ENCODE measurements at regions not wholly inside any gene's neighbourhood (a gene's known extent, or its start where the extent isn't known, plus 50 kb on each side); places are given as distances from the start of the nearest gene placed in this dataset.

DNA sequence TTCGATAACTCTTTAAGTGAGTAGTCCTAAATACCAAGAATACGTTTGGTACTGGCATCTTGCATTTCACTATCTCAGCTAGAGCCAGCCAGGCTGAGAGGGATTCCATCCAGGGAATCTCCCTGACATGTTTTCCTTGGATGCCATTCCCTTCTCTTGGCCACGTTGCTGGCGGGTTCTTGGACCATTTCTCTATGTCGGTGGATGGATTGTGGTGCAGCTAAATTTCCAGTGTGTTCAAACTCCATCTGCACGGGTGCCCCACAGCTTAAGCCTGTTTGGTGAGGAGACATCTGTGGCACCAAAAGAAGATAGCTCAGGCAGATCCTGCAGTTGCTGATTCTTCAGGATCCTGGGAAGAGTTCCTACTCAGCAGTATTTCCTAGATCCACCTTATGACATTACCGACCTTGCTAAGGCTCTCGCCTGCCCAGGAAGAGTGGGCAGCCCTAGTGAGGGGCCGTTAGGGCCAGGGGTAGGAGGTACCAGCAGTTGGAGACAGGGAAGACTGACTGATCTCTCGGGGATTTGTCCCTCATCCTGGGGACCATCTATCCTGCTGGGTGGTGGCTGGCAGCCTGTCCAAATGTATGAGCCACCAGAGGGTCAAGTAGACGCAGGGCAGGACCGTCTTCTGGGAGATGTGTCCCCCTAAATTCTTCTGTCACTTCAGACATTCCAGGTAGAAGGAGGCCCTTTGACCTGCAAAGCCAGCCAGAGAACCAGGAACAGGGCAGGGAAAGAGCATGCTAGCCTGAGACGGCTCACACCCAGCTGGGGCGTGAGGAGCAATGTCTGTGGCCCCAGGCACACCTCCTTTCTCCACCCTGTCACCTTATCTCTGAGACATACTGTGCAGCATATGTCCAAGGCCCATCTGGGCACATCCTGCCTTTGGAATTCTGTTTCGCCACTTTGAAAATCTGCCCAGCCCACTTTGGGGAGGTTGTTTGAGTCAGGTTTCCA is 72.6 kb upstream of the CAPRIN2 start:
- no peak for DNase-seq

DNA sequence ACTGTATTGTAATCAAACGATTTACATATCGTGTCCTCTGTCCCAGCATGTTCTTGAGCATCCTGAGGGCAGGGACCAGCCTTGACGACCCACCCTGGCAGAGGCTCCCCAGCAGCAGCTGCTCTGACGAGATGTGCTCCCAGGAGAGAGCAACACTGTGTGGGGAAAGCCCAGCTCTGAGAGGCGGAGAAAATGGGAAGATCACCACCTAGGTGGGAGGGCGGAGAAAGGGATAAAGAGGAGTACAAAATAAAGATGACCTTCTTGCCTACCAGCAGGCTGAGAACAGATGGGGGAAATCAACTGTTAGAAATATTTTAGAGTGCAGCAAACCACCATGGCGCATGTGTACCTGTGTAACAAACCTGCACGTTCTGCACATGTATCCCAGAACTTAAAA is 71.5 kb upstream of the CAPRIN2 start:
- DNase-seq, result no peak

DNA sequence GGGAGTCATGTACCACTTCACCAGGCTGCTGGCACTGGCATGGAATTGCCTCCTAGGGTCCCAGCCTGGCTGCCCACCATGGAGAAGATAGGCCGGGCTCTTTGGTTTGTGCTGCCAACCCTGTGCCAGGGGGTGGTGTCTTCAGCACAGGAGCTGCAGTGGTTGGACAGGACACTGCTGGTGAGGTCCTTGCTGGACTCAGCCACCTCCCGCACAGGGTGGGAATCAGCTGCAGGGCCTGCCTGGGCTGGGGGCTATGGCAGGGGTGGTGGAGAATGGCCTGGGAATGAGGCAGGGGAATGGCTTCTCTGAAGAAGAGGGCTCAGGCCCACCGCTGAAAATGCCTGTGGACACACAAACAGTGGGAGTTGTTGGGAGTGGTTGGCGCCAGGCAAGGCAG is 70.6 kb upstream of the CAPRIN2 start:
- DNase-seq, result no peak

DNA sequence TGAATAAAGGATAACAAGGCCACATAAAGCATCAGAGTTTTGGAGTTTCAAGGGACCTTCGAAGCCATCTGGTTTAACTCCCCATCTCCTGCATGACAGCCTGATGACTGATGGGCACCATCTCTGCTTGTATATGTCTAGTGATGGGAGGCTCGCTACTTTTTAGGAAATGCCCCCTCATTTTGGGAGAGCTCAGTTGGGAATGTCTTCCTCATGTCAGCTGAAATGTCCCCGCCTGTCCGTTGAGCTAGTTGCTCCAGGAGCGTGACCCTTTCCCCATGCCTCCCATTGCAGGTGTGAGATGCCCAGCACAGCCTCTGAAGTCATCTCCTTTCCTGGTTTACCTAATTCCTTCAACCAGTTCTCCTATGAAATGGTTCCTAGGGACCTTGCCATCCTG is 69.6 kb upstream of the CAPRIN2 start:
- no peak for DNase-seq

DNA sequence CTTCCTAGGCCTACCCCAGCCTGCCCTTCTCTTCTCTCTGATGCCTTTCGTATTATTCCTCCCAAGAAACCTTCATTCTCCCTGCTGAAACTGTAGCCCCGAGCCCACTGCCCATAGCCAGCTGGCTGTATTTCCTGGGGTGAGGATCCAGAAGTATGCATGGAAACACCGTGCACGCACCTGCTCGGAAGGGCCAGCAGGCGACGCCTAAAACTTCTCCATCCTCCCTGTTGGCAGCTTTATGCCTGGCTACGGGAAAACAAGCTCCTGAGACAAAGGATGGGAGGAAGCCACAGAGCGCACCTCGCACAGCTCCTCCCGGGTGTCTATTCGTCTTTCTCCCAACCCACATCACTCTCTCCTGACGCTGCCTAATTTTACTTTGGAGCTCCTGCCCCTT is 69.0 kb upstream of the CAPRIN2 start:
- no peak for DNase-seq

DNA sequence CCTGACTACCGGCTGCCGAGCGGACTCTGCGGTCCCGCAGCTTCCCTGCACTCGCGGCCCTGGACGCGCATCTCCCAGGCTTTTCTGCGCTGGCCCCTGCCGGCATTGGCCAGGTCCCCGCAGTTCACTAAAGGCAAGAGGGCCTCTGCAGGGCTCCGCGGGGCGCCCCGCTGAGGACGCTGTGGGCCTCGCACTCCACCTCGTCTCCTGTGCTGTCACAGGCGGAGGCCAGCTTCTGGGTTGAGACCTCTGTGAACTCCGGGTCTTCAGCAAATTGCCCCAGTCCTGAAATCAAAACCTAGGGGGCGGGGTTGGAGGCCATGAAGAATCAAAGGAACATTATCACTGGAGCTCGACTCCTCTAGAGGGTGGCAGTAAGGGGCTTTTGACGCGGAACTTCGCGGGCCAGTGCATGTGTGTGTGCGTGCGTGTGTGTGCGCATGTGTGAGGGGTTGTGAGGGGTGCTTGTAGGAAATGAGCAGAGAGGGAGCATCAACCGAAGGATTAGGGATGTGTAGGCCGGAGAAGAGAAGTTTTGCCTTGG is 68.5 kb upstream of the CAPRIN2 start:
- DNase-seq, result peak; percentile 30

DNA sequence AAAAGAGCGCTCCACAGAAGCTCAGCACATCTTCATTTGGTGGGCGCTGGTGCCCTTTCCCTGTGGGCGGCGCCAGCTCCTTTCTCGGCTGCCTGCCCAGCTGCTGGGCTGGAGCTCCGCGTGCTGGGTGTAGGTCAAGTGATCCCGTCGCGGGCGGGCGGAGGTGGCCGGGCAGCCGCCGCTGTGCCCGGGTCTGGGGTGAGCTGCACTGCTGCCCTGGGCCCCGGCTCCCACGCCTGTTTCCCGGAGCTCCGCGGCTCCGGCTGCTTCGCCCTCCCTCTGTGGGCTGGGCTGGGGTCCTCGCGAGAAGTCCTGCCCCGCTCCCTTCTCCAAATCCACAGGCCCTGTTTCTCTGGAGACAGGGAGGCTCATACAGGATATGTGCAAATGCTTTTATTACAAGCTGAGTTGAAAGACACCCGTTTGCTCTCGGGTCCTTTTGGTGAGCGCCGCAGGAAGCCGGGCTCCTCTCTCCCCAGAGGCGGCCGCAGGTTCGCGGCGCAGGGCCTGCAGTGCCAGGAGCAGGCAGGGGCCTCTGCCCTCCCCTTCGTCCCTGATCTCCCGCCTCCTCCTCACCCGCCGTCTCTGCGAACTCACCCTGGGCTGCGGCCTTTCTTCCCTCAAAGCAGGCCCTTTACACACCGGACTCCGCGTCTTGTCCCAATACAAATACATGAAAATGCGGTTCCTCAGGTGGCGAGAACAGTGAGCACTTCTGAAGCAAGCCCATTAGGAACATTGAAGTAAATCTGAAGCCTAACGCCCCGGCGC is 67.8 kb upstream of the CAPRIN2 start:
- DNase-seq, result no peak

DNA sequence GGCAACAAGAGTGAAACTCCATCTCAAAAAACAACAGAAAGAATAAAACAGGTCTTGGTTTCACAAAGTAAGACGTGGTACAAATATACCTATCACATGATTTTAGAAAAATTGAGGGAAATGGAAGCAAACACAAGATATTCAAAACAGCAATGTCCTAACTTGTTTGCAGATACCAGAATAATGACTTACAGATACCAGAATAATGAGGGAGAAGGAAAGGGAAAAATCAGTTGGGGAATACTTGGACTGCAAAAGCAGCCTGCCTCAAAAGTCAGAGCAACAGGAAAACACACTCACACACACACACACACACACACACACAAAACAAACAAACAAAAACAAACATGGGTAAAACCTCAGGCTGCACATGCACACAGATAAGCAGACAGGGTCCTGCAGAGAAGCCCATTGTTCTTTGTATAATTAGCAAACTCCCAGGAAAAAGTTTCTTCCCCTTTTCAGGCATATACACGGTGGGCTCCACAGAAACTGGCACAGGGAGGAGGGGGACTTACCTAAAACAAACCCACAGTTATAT is 65.7 kb upstream of the CAPRIN2 start:
- no peak for DNase-seq

DNA sequence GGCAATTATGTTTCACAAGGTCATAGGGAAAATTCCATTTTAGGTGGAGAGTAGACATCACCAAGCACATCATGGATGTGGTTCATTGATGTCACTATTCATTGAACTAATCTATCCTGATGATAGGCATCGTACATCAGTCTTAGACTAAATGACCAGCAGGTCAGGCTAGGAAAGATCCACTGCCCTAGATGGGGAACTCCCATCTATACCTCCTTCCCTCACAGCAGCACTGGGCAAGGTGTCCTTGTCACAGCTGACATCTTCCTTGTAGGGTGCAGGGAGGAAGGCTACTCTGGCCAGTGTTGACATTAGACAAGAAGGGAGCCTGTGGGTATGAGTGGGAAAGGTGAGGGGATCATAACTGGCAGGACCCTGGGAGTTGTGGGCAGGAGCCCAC is 63.8 kb upstream of the CAPRIN2 start:
- no peak for DNase-seq

DNA sequence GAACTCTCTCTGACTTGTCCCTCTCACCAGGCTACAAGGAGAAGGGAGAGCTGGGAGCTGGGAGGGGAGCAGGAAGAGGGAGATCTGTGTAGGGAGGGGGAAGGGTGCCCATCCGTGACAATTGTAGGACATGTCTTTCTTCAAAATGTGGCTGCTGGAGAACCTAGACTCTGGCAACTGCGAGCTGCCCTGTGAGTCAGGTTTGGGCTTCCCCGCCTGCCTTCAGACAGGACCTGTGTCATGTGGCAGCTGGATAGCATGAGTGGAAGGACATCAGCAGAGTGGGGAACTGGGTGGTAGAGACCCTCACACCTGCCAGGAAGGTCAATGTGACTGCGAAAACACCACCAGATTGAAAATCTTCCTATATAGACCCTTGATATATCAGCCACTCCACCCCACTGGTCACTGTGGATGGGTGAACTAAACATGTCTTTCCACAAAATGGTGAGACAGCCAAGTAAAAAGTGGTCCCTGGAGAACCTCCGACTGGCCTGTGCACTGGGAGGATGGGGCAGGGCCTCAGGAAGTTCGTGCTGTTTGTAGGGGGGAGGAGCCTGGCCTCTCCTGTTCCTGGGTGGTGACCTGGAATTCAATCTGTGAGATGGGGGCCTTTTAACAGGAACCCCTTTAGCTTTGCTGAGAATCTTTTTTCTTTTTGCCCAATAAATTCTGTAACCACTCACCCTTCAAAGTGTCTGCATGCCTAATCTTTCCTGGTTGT is 62.2 kb upstream of the CAPRIN2 start:
- no peak for DNase-seq

DNA sequence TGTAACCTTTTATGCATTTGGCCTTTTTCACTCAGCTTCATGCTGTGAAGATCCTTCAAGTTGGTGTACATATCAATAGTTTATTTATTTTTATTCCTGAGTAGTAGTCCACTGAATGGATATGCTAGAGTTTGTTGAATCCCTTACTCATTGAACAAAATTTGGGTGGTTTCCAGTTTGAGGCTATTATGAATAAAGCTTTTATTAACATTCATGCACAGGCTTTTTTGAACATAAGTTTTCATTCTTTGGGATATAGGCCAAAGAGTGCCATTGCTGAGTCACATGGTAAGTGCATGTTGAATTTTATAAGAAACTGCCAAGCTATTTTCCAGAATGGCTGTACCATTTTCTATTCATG is 59.5 kb upstream of the CAPRIN2 start:
- no peak for DNase-seq

DNA sequence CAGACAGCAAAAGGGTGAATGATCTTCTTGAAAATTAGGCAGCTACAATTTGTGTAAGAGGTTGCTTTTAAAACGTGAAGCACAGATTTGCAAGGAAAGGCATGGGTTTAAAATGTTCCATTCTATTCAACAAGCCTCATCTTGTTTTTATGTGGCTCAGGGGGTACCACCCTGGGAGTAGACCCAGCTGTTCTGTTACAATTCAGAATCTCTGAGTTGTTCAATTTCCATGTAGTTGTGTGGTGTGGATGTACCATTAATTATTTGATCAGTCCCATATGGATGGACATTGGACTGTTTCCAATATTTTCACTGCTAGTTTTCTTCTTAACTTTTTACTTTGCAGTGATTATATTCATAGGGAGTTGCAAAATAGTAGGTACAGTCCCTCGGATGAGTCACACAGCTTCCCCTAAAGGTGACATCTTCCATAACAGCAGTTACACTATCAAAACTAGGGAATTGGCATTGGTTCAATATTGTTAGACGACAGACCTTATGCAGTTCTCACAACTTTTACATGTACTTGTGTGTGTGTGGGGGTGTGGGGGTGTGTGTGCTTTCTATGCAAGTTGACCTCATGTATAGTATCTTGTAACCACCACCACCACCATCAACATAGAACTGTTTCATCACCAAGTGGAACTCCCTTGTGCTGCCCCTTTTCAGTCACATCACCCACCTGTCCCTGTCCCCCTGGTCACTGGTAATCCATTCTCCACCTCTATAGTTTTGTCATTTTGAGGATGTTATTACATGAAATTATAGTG is 59.0 kb upstream of the CAPRIN2 start:
- no peak for DNase-seq

DNA sequence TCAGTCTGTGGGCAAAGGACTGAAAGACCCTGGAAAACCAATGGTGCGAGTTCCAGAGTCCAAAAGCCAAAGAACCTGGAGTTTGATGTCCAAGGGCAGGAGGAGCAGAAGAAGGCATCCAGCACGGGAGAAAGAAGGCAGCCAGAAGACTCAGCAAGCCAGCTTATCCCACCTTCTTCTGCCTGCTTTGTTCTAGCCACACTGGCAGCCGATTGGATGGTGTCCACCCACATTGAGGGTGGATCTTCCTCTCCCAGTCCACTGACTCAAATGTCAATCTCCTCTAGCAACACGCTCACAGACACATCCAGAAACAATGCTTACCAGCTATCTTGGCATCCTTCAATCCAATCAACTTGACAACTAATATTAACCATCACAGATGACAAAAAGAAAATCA is 57.2 kb upstream of the CAPRIN2 start:
- DNase-seq, result no peak

DNA sequence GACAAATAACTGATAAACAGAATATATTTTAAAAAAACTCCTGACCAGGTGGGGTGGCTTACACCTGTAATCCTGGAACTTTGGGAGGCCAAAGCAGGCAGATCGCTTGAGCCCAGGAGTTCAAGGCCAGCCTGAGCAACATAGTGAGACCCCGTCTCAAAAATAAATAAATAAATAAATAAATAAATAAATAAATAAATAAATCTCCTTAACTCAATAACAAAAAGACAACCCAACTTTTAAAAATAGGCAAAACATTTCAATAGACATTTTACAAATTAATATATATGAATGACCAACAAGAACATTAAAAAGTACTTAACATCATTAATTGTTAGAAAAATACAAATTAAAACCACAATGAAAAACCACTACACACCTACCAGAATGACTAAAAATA is 56.2 kb upstream of the CAPRIN2 start:
- DNase-seq, result no peak

DNA sequence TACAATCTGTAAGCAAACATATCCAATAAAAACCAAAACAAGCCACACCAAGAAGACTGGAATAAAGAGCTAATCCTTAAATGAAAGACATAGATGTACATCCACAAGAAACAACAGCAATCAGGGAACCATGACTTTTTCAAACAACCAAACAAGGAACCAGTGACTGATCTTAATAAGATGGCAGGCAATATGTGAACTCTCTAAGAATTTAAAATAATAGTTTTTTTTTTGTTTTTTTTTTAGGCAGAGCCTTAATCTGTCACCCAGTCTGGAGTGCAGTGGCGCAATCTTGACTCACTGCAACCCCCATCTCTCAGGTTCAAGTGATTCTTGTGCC is 52.9 kb upstream of the CAPRIN2 start:
- no peak for DNase-seq

DNA sequence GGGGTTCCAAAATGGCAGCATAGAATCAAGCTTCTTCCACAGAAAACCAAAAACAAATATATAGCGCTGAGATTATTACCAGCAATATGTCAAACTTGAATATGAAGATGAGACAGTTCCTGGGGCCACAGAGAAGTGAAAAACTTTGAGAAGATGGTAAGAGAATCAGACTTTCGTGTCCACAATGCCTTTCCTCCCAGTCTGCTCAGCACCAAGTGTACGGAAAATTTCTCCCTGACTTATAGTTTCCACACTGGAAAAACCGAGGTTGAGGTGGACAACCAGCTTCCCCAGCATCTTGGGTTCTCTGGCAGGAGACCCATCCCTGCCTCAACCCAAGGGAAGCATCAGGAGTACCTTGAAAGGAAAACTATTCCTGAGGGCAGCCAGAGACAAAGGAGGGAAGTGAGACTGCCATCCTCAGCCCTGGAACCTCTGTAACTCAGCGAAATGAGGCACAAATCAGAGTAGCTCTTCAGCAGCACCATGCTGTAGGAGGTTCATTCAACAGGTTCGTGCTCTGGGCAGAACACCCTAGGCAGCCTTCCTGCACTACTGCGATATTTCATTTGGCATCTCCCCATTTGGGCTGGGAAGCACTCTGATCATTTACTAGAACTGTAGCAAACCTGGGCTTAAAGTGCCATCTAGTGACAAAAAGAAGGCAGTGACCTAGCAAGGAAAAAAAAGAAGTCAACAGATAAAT is 52.4 kb upstream of the CAPRIN2 start:
- DNase-seq, result peak; percentile 7

DNA sequence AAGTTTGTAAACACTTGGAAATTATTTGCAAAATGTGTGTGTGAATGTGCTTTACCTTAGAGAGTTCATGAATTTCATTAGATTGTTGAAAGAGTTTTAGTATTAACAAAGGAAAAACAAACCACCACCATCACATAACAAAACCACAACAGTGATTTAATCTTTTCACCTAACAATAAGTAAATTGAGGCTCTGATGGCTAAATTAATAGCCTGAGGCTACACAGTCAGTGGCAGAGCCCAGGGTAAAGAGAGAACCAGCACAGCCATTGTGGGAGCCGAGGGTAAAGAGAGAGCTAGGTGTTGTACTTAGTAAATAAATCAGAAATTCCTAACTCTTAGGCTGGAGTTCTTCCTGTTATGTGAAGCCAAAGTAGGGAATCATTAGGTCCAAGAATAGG is 51.2 kb upstream of the CAPRIN2 start:
- DNase-seq, result no peak
